ENCODE measurements at regions not wholly inside any gene's neighbourhood (a gene's known extent, or its start where the extent isn't known, plus 50 kb on each side); places are given as distances from the start of the nearest gene placed in this dataset.
"Not testable (repeated sequence)": the region's sequence is repeated elsewhere in the genome, so short reads cannot be mapped to it uniquely, and the experiment has no call there.

DNA sequence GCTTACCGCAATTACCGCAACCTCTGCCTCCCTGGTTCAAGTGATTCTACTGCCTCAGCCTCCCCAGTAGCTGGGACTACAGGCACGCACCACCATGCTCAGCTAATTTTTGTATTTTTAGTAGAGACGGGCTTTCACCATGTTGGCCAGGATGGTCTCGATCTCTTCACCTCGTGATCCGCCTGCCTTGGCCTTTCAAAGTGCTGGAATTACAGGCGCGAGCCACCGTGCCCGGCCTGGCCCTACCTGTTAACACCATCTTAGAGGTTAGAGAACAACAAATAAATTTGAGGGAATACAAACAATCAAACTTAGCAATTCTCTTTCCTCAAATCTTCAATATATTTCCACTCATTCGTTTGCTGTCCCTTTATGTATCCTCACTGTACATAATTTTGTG is 1810.5 kb upstream of the FLRT2 start:
- not testable (repeated sequence) for H3K9ac ChIP-seq (ENCODE audit: low read length); H3K9me3 ChIP-seq (ENCODE audit: low read length); H3K9me2 ChIP-seq (ENCODE audit: insufficient read depth, low read length); H3K4me2 ChIP-seq (ENCODE audit: low read length); H3K36me3 ChIP-seq (ENCODE audit: insufficient read depth, low read length); H3K79me2 ChIP-seq (replicated peaks; ENCODE audit: insufficient read depth, low read length); H3K4me3 ChIP-seq (ENCODE audit: low read length); H3K27ac ChIP-seq (ENCODE audit: low read length); H3K27me3 ChIP-seq (ENCODE audit: insufficient read depth, low read depth, low read length); H3F3A ChIP-seq (ENCODE audit: insufficient read depth, low read length, poor library complexity, severe bottlenecking); H4K20me1 ChIP-seq (ENCODE audit: insufficient read depth); H2AFZ ChIP-seq (ENCODE audit: low read depth, low read length)

DNA sequence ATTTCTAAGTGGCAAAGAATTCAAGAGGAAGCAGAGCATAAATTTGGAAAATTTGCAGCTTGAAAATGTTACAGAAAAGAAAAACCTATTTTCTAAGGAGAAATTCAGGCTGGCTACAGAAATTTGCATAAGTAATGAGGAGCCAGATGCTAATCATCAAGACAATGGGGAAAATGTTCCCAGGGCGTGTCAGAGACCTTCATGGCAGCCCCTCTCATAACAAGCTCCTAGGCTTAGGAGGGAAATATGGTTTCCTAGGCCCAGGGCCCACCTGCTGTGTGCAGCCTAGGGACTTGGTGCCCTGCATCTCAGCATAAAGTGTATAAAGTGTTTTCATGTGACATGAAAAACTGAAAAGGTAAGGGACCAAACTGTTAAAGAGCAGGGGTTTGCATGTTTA is 1796.3 kb upstream of the FLRT2 start:
- no peaks in the 10 kb centered on the region for H3K9me2 ChIP-seq (ENCODE audit: insufficient read depth, low read length)
- TF ChIP-seq MXI1 (conservative IDR thresholded peaks at IDR 0.05; ENCODE audit: poor library complexity, severe bottlenecking), result no peak
- no peak for TF ChIP-seq EP300 (conservative IDR thresholded peaks at IDR 0.05; ENCODE audit: poor library complexity, severe bottlenecking)
- TF ChIP-seq SMC3 (conservative IDR thresholded peaks at IDR 0.05; ENCODE audit: poor library complexity), result no peak
- TF ChIP-seq RAD21 (conservative IDR thresholded peaks at IDR 0.05), result no peak
- TF ChIP-seq EZH2 (IDR thresholded peaks at IDR 0.05; ENCODE audit: borderline replicate concordance, insufficient read depth, low read length, poor library complexity, severe bottlenecking), result no peak
- TF ChIP-seq POLR2AphosphoS5 (IDR thresholded peaks at IDR 0.05), result no peak
- TF ChIP-seq, protein P1, sequence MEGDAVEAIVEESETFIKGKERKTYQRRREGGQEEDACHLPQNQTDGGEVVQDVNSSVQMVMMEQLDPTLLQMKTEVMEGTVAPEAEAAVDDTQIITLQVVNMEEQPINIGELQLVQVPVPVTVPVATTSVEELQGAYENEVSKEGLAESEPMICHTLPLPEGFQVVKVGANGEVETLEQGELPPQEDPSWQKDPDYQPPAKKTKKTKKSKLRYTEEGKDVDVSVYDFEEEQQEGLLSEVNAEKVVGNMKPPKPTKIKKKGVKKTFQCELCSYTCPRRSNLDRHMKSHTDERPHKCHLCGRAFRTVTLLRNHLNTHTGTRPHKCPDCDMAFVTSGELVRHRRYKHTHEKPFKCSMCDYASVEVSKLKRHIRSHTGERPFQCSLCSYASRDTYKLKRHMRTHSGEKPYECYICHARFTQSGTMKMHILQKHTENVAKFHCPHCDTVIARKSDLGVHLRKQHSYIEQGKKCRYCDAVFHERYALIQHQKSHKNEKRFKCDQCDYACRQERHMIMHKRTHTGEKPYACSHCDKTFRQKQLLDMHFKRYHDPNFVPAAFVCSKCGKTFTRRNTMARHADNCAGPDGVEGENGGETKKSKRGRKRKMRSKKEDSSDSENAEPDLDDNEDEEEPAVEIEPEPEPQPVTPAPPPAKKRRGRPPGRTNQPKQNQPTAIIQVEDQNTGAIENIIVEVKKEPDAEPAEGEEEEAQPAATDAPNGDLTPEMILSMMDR (IDR thresholded peaks at IDR 0.05; ENCODE audit: poor library complexity, severe bottlenecking), result no peak
- TF ChIP-seq, protein P2, sequence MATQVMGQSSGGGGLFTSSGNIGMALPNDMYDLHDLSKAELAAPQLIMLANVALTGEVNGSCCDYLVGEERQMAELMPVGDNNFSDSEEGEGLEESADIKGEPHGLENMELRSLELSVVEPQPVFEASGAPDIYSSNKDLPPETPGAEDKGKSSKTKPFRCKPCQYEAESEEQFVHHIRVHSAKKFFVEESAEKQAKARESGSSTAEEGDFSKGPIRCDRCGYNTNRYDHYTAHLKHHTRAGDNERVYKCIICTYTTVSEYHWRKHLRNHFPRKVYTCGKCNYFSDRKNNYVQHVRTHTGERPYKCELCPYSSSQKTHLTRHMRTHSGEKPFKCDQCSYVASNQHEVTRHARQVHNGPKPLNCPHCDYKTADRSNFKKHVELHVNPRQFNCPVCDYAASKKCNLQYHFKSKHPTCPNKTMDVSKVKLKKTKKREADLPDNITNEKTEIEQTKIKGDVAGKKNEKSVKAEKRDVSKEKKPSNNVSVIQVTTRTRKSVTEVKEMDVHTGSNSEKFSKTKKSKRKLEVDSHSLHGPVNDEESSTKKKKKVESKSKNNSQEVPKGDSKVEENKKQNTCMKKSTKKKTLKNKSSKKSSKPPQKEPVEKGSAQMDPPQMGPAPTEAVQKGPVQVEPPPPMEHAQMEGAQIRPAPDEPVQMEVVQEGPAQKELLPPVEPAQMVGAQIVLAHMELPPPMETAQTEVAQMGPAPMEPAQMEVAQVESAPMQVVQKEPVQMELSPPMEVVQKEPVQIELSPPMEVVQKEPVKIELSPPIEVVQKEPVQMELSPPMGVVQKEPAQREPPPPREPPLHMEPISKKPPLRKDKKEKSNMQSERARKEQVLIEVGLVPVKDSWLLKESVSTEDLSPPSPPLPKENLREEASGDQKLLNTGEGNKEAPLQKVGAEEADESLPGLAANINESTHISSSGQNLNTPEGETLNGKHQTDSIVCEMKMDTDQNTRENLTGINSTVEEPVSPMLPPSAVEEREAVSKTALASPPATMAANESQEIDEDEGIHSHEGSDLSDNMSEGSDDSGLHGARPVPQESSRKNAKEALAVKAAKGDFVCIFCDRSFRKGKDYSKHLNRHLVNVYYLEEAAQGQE (IDR thresholded peaks at IDR 0.05; ENCODE audit: borderline replicate concordance), result no peak
- TF ChIP-seq TAF1 (IDR thresholded peaks at IDR 0.05; ENCODE audit: low read depth), result no peak
- H3K4me2 ChIP-seq (ENCODE audit: low read length), result no peak overlapping the region
- no peaks in the 10 kb centered on the region for H3K27me3 ChIP-seq (ENCODE audit: insufficient read depth, low read depth, low read length)
- H3K79me2 ChIP-seq (replicated peaks; ENCODE audit: insufficient read depth, low read length), result no peaks in the 10 kb centered on the region
- no peaks in the 10 kb centered on the region for H3K36me3 ChIP-seq (ENCODE audit: insufficient read depth, low read length)
- no peak overlapping the region for H3K9ac ChIP-seq (ENCODE audit: low read length)
- H3F3A ChIP-seq (ENCODE audit: insufficient read depth, low read length, poor library complexity, severe bottlenecking), result no peaks in the 10 kb centered on the region
- H4K20me1 ChIP-seq (ENCODE audit: insufficient read depth), result no peaks in the 10 kb centered on the region
- no peaks in the 10 kb centered on the region for H3K9me3 ChIP-seq (ENCODE audit: low read length)
- H3K4me3 ChIP-seq (ENCODE audit: low read length), result no peak overlapping the region
- no peak overlapping the region for H2AFZ ChIP-seq (ENCODE audit: low read depth, low read length)
- H3K27ac ChIP-seq (ENCODE audit: low read length), result no peak overlapping the region

DNA sequence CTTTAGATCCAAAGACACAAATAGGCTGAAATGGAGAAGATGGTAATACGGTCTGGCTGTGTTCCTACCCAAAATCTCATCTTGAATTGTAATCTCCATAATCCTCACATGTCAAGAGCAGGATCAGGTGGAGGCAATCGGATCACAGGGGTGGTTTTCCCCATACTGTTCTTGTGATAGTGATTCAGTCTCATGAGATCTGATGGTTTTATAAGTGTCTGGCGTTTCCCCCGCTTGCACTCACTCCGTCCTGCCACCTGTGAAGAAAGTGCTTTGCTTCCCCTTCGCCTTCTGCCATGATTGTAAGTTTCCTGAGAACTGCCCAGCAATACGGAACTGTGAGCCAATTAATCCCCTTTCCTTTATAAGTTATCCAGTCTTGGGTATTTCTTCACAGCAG is 1795.5 kb upstream of the FLRT2 start:
- H4K20me1 ChIP-seq (ENCODE audit: insufficient read depth), result no peaks in the 10 kb centered on the region
- H3K9me3 ChIP-seq (ENCODE audit: low read length), result no peaks in the 10 kb centered on the region
- H3K36me3 ChIP-seq (ENCODE audit: insufficient read depth, low read length), result no peaks in the 10 kb centered on the region
- H2AFZ ChIP-seq (ENCODE audit: low read depth, low read length), result no peak overlapping the region
- no peaks in the 10 kb centered on the region for H3K9me2 ChIP-seq (ENCODE audit: insufficient read depth, low read length)
- H3K27me3 ChIP-seq (ENCODE audit: insufficient read depth, low read depth, low read length), result no peaks in the 10 kb centered on the region
- H3K4me3 ChIP-seq (ENCODE audit: low read length), result no peak overlapping the region
- H3K9ac ChIP-seq (ENCODE audit: low read length), result no peak overlapping the region
- no peaks in the 10 kb centered on the region for H3K79me2 ChIP-seq (replicated peaks; ENCODE audit: insufficient read depth, low read length)
- no peaks in the 10 kb centered on the region for H3F3A ChIP-seq (ENCODE audit: insufficient read depth, low read length, poor library complexity, severe bottlenecking)
- no peak overlapping the region for H3K4me2 ChIP-seq (ENCODE audit: low read length)
- TF ChIP-seq MXI1 (conservative IDR thresholded peaks at IDR 0.05; ENCODE audit: poor library complexity, severe bottlenecking) (no peak), EP300 (conservative IDR thresholded peaks at IDR 0.05; ENCODE audit: poor library complexity, severe bottlenecking) (no peak), RAD21 (conservative IDR thresholded peaks at IDR 0.05) (no peak)
- TF ChIP-seq, protein P2 (IDR thresholded peaks at IDR 0.05; ENCODE audit: borderline replicate concordance), result no peak
- H3K27ac ChIP-seq (ENCODE audit: low read length), result no peak overlapping the region
